Stimulated activated memory B cell treated with anti-CD40 and anti-IgM and Interleukin-4, amounts not matched to agents 10 μg/mL and 1 μg/mL and 100 μg/mL, for 72 hours (primary cell): ENCODE measurements at regions not wholly inside any gene's neighbourhood (a gene's known extent, or its start where the extent isn't known, plus 50 kb on each side); places are given as distances from the start of the nearest gene placed in this dataset.
"Not testable (repeated sequence)": the region's sequence is repeated elsewhere in the genome, so short reads cannot be mapped to it uniquely, and the experiment has no call there.

Experiments used
- ATAC-seq: fragments of 150-1000 bp; cut with Tn5 transposase; 2 replicates; pipeline ENCODE4 v1.10.0; 2021
- H3K27ac Mint-ChIP-seq: one replicate; pipeline ENCODE4 v1.8.0; 2022; ENCODE audit warnings: mild to moderate bottlenecking, mixed read lengths
- H3K27me3 Mint-ChIP-seq: one replicate; pipeline ENCODE4 v1.8.0; 2022; ENCODE audit warnings: mixed read lengths
- H3K36me3 Mint-ChIP-seq: one replicate; pipeline ENCODE4 v1.8.0; 2022; ENCODE audit warnings: mixed read lengths
- H3K4me1 Mint-ChIP-seq: one replicate; pipeline ENCODE4 v1.8.0; 2022; ENCODE audit warnings: mixed read lengths
- H3K4me3 Mint-ChIP-seq: one replicate; pipeline ENCODE4 v1.8.0; 2022; ENCODE audit warnings: mild to moderate bottlenecking, moderate library complexity, mixed read lengths
- H3K9me3 Mint-ChIP-seq: one replicate; pipeline ENCODE4 v1.8.0; 2022; ENCODE audit warnings: mixed read lengths

- no peak for ATAC-seq
- no peaks in the 10 kb centered on the region for H3K36me3 Mint-ChIP-seq
- no peak overlapping the region for H3K4me3 Mint-ChIP-seq
- H3K4me1 Mint-ChIP-seq: peaks cover 8% of the 10 kb centered on the region
- no peak overlapping the region for H3K27ac Mint-ChIP-seq
- no peaks in the 10 kb centered on the region for H3K9me3 Mint-ChIP-seq
- H3K27me3 Mint-ChIP-seq: peaks cover 21% of the 10 kb centered on the region
These were observed 90.1 kb downstream of the TENT5C start for GRCh38 chr1:117695796-117696490.

- no peak for ATAC-seq
- H3K4me3 Mint-ChIP-seq: no peak overlapping the region
- H3K27me3 Mint-ChIP-seq: peaks cover 21% of the 10 kb centered on the region
- H3K4me1 Mint-ChIP-seq: peaks cover 8% of the 10 kb centered on the region
- H3K27ac Mint-ChIP-seq: no peak overlapping the region
- no peaks in the 10 kb centered on the region for H3K9me3 Mint-ChIP-seq
- H3K36me3 Mint-ChIP-seq: no peaks in the 10 kb centered on the region
These were observed 90.7 kb downstream of the TENT5C start for GRCh38 chr1:117696561-117696960.

- Mint-ChIP-seq H3K27me3 (peaks cover 21% of the 10 kb centered on the region), H3K4me3 (no peak overlapping the region), H3K27ac (no peak overlapping the region)
These were observed 91.5 kb downstream of the TENT5C start for GRCh38 chr1:117697220-117697781.

GRCh38 chr1:117698398-117699160, 92.7 kb downstream of the TENT5C start:
- H3K9me3 Mint-ChIP-seq: no peaks in the 10 kb centered on the region
- no peak for ATAC-seq

More at GRCh38 chr1:117697220-117697781, 91.5 kb downstream of the TENT5C start:
- H3K9me3 Mint-ChIP-seq: no peaks in the 10 kb centered on the region
- peaks cover 8% of the 10 kb centered on the region for H3K4me1 Mint-ChIP-seq
- ATAC-seq: no peak
- no peaks in the 10 kb centered on the region for H3K36me3 Mint-ChIP-seq

GRCh38 chr1:117699953-117700352, 94.1 kb downstream of the TENT5C start:
- no peak overlapping the region for H3K27ac Mint-ChIP-seq
- peaks cover 12% of the 10 kb centered on the region for H3K27me3 Mint-ChIP-seq
- no peaks in the 10 kb centered on the region for H3K4me1 Mint-ChIP-seq
- H3K4me3 Mint-ChIP-seq: no peak overlapping the region
- H3K36me3 Mint-ChIP-seq: peaks cover 5% of the 10 kb centered on the region
- no peak for ATAC-seq
- H3K9me3 Mint-ChIP-seq: no peaks in the 10 kb centered on the region

More at GRCh38 chr1:117698398-117699160, 92.7 kb downstream of the TENT5C start:
- Mint-ChIP-seq H3K36me3 (peaks cover 5% of the 10 kb centered on the region), H3K4me3 (no peak overlapping the region), H3K27ac (no peak overlapping the region), H3K4me1 (peaks cover 3% of the 10 kb centered on the region), H3K27me3 (peaks cover 16% of the 10 kb centered on the region)

GRCh38 chr1:117702654-117703053, 96.8 kb downstream of the TENT5C start:
- no peak overlapping the region for H3K27ac Mint-ChIP-seq
- ATAC-seq: no peak
- H3K4me1 Mint-ChIP-seq: no peaks in the 10 kb centered on the region
- H3K36me3 Mint-ChIP-seq: peaks cover 16% of the 10 kb centered on the region
- no peak overlapping the region for H3K4me3 Mint-ChIP-seq
- peaks cover 26% of the 10 kb centered on the region for H3K27me3 Mint-ChIP-seq
- H3K9me3 Mint-ChIP-seq: peaks cover 6% of the 10 kb centered on the region

- peaks cover 37% of the 10 kb centered on the region for H3K27me3 Mint-ChIP-seq
- H3K9me3 Mint-ChIP-seq: peaks cover 6% of the 10 kb centered on the region
- H3K4me3 Mint-ChIP-seq: no peak overlapping the region
- peaks cover 16% of the 10 kb centered on the region for H3K36me3 Mint-ChIP-seq
- no peak overlapping the region for H3K27ac Mint-ChIP-seq
- no peaks in the 10 kb centered on the region for H3K4me1 Mint-ChIP-seq
- ATAC-seq: no peak
These were observed 101.5 kb downstream of the TENT5C start for GRCh38 chr1:117707371-117707770.

GRCh38 chr1:117708323-117709248, 102.7 kb downstream of the TENT5C start:
- no peak overlapping the region for H3K4me3 Mint-ChIP-seq
- peaks cover 11% of the 10 kb centered on the region for H3K36me3 Mint-ChIP-seq
- no peak for ATAC-seq
- H3K27me3 Mint-ChIP-seq: peaks cover 37% of the 10 kb centered on the region
- no peaks in the 10 kb centered on the region for H3K4me1 Mint-ChIP-seq
- H3K9me3 Mint-ChIP-seq: peaks cover 6% of the 10 kb centered on the region
- no peak overlapping the region for H3K27ac Mint-ChIP-seq

GRCh38 chr1:117709249-117709691, 103.4 kb downstream of the TENT5C start:
- H3K4me1 Mint-ChIP-seq: no peaks in the 10 kb centered on the region
- H3K4me3 Mint-ChIP-seq: no peak overlapping the region
- H3K27ac Mint-ChIP-seq: no peak overlapping the region
- peaks cover 37% of the 10 kb centered on the region for H3K27me3 Mint-ChIP-seq
- ATAC-seq: no peak
- H3K36me3 Mint-ChIP-seq: peaks cover 11% of the 10 kb centered on the region
- peaks cover 6% of the 10 kb centered on the region for H3K9me3 Mint-ChIP-seq

- no peak for ATAC-seq
- H3K9me3 Mint-ChIP-seq: peaks cover 11% of the 10 kb centered on the region
- no peak overlapping the region for H3K4me3 Mint-ChIP-seq
- no peaks in the 10 kb centered on the region for H3K4me1 Mint-ChIP-seq
- peaks cover 37% of the 10 kb centered on the region for H3K27me3 Mint-ChIP-seq
- H3K36me3 Mint-ChIP-seq: peaks cover 11% of the 10 kb centered on the region
- H3K27ac Mint-ChIP-seq: no peak overlapping the region
These were observed 104.9 kb downstream of the TENT5C start for GRCh38 chr1:117710710-117711109.

GRCh38 chr1:117712621-117713020, 106.8 kb downstream of the TENT5C start:
- ATAC-seq: no peak
- Mint-ChIP-seq H3K4me3 (no peak overlapping the region), H3K27me3 (peaks cover 39% of the 10 kb centered on the region), H3K9me3 (peaks cover 19% of the 10 kb centered on the region), H3K36me3 (peaks cover 13% of the 10 kb centered on the region), H3K4me1 (no peaks in the 10 kb centered on the region), H3K27ac (no peak overlapping the region)

DNA sequence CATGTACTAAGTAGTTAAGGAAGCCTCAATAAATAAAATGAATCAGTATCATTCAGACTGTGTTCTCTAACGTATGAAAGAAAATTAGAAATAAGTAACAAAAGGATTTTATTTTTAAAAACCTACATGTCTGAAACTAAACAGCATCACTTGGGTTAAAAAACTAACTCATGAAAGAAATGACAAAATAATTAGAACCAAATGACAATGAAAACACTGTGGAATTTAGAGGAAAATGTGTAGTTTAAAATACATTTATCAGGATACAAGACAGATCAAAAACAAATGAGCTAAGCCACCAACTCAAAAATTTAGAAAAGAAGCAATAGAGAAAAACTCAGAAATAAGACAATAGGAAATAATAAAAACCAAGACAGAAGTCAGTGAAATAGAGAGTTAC, 108.7 kb downstream of the TENT5C start:
- no peak overlapping the region for H3K4me3 Mint-ChIP-seq
- peaks cover 27% of the 10 kb centered on the region for H3K9me3 Mint-ChIP-seq
- H3K27ac Mint-ChIP-seq: no peak overlapping the region
- no peaks in the 10 kb centered on the region for H3K4me1 Mint-ChIP-seq
- H3K36me3 Mint-ChIP-seq: peaks cover 13% of the 10 kb centered on the region
- ATAC-seq: no peak
- H3K27me3 Mint-ChIP-seq: peaks cover 46% of the 10 kb centered on the region

GRCh38 chr1:117716030-117716429, 110.2 kb downstream of the TENT5C start:
- not testable (repeated sequence) for ATAC-seq, H3K4me1 Mint-ChIP-seq, H3K4me3 Mint-ChIP-seq, H3K27ac Mint-ChIP-seq
- peaks cover 32% of the 10 kb centered on the region for H3K9me3 Mint-ChIP-seq
- peaks cover 19% of the 10 kb centered on the region for H3K36me3 Mint-ChIP-seq
- peaks cover 43% of the 10 kb centered on the region for H3K27me3 Mint-ChIP-seq

DNA sequence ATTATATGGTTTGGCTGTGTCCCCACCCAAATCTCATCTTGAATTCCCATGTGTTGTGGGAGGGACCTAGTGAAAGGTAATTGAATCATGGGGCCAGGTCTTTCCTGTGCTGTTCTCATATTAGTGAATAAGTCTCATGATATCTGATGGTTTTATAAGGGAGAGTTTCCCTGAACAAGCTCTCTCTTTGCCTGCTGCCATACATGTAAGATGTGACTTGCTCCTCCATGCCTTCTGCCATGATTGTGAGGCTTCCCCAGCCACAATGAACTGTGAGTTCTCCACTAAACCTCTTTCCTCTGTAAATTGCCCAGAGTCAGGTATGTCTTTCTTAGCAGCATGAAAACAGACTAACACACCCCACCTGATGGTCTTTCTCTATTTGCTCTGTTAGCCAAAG, 112.1 kb downstream of the TENT5C start:
- peaks cover 37% of the 10 kb centered on the region for H3K9me3 Mint-ChIP-seq
- not testable (repeated sequence) for H3K4me3 Mint-ChIP-seq, H3K4me1 Mint-ChIP-seq, ATAC-seq, H3K27ac Mint-ChIP-seq
- peaks cover 33% of the 10 kb centered on the region for H3K27me3 Mint-ChIP-seq
- H3K36me3 Mint-ChIP-seq: peaks cover 19% of the 10 kb centered on the region

DNA sequence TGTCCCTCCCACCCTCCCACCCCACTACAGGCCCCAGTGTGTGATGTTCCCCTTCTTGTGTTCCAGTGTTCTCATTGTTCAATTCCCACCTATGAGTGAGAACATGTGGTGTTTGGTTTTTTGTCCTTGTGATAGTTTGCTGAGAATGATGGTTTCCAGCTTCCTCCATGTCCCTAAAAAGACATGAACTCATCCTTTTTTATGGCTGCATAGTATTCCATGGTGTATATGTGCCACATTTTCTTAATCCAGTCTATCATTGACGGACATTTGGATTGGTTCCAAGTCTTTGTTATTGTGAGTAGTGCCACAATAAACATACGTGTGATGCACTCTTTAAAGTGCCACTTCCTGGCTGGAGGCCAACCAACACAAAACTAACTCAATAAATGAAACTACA, 112.7 kb downstream of the TENT5C start:
- Mint-ChIP-seq H3K9me3 (peaks cover 37% of the 10 kb centered on the region), H3K36me3 (peaks cover 19% of the 10 kb centered on the region), H3K27me3 (peaks cover 33% of the 10 kb centered on the region)
- not testable (repeated sequence) for H3K4me3 Mint-ChIP-seq, ATAC-seq, H3K4me1 Mint-ChIP-seq, H3K27ac Mint-ChIP-seq
